Left ventricle myocardium superior (tissue), 1 donor: ENCODE measurements at regions not wholly inside any gene's neighbourhood (a gene's known extent, or its start where the extent isn't known, plus 50 kb on each side); places are given as distances from the start of the nearest gene placed in this dataset.

ENCODE experiments used
- ATAC-seq: fragments of 200-7000 bp; cut with Tn5 transposase; one replicate; pipeline ENCODE4 v1.9.1; 2020; ENCODE audit warnings: mild to moderate bottlenecking, moderate library complexity
- DNase-seq: peaks from one replicate; pipeline ENCODE4 v3.0.0-alpha.2; 2020
- intact Hi-C: fragments of 100-400 bp; cut with micrococcal nuclease; formaldehyde crosslinking; loops from one replicate; pipeline ENCODE4 v1.11.0; 2022
- donor health status: DM: no; HTN: yes; CAD: no; lungs with severe emphysema.

DNA sequence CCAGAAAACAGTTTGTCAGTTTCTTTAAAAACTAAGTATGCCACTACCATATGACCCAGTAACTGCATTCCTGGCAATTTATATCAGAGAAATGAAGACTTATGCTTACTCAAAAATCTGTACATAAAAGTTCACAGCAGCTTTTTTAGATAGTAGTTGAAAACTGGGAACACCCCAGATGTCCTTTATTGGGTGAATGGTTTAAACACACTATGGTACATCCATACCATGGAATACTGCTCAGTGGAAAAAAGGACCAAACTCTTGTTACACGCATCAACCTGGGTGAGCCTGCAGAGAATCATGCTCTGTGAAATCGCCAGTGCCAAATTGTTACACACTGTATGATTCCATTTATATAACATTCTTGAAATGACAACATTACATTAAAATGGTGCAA, 127.6 kb upstream of the RET start:
- intact Hi-C loops = no loop called here
- ATAC-seq (no peak), DNase-seq (no peak)

DNA sequence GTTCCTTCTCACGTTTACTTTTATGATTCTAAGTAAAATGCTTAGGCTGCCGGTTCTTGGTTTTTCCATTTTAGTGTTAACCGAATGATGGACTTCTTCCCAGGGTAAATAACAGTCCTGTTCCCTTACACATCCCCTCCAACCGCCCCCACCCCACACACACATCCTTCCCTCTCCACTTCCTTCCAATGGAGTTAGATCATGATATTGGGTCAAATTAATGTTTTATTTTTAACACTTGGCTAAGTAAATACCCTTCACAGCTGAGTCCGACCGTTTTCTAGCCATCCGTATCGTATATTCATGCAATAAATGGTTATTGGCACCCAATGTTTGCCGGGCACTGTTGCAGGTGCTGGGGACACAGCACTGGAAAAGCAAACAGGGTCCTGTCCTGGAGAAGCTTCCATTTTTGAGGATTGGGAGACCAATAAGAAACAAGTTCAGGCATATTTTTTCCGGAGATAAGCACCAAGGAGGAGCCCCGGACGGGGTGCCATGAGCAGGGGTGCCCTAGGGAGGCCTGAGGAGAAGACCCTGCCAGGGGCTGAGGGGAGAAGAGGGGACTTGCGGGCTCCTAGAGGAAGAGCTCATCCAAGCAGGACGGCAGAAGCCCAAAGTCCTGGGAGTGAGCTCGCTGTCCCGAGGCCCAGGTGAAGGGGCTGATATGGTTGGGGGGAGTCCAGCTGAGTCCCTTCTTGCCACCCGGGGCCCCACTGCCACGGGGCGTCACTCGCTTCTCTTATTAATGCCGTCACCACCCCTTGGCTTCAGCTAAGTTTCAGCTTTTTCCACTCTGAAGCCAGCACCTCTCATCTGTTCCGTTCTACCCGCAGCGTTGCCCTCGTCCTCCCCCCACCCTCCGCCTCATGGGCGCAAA, 126.0 kb upstream of the RET start:
- DNase-seq = no peak
- no peak for ATAC-seq
- intact Hi-C loops = no loop called here

DNA sequence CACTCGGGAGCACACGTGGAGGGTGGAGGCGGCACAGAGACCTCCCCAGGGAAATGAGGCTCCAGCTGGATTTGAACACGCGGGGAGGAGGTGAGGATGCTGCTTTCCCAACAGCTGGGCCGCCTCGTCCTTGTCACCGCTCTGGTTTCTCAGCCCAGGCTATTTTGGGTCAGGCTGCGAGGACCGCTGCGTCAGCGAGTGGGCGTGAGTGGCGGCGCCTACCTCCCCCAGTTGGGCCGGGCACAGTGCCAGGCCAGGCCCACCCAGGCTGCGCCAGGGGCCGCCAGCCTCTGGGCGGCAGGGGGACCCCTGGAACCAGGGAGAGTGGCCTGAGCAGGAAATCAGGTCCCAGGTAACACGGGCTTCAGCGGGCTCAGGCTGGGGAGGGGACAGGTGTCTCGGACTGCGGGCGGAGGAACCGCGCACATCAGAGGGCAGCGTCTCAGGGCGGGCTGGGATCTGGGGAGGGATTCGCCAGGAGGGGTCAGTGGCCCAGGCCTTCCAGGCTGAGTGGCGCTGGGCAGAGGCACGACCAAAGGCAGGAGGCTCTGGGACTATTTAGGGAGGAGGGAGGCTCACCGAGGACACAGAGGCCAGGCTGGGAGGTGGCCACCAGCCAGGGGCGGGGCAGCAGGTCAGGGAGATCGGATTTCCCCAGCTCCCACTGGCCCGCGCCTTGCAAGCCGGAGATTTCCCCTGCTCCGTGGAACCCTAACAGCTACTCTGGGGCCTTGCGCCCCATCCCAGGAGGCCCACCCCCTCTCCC, 125.2 kb upstream of the RET start:
- ATAC-seq (peak; percentile 80), DNase-seq (peak; percentile 76)
- intact Hi-C loops = no loop called here

DNA sequence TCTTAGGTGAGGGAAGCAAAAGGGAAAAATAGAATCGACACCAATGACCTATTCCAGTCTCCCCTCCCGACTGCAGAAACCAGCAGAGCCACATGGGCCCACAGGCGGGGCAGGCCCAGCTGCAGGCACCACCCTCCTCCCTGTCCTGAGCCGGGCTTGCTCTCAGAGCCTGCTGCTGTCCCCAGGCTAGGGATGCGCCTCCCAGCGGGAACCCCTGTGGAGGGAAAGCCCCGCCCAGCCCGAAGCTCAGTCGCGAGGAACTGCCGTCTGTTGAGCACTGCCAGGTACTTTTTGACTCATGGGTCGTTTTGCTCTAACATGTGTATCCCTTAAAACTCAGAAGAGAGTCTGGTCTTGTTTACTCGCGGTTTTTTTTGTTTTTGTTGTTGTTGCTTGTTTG, 124.5 kb upstream of the RET start:
- intact Hi-C loops = no loop called here
- ATAC-seq (peak; percentile 87), DNase-seq (peak; percentile 75)

DNA sequence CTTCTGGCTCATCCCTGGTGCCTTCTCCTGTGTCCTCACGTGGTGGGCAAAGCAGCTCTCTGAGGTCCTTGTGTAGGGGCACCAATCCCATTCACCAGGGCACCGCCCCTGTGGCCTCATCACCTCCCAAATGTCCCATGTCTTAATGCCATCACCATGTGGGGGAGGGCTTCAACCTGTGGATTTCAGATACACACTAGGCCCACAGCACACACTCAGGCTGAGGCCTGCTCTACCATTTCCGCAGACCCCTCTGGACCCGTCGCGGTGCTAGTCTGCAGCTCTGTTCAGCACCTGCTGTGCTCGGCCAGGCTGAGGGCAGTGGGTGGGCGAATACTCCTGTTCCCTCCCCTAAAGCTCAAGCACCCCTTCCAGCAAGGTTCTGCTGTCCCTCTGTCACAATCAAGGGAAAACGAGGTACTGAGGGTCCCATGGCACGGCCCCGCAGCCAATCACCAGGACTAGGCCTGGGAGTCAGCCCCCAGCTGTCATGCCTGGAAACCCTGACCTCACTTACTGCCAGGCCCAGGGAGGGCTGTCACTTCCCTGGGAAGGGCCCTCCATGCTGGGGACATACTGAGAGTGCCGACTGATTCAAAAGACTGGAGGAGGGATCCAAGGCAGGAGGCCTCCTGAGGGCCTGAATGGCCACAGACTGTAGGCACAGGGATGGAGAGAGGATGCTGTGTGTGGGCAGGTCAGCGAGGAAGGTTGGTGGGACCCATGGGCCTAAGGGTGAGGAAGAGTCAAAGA, 123.8 kb upstream of the RET start:
- intact Hi-C loops = no loop called here
- no peak for ATAC-seq
- no peak for DNase-seq

DNA sequence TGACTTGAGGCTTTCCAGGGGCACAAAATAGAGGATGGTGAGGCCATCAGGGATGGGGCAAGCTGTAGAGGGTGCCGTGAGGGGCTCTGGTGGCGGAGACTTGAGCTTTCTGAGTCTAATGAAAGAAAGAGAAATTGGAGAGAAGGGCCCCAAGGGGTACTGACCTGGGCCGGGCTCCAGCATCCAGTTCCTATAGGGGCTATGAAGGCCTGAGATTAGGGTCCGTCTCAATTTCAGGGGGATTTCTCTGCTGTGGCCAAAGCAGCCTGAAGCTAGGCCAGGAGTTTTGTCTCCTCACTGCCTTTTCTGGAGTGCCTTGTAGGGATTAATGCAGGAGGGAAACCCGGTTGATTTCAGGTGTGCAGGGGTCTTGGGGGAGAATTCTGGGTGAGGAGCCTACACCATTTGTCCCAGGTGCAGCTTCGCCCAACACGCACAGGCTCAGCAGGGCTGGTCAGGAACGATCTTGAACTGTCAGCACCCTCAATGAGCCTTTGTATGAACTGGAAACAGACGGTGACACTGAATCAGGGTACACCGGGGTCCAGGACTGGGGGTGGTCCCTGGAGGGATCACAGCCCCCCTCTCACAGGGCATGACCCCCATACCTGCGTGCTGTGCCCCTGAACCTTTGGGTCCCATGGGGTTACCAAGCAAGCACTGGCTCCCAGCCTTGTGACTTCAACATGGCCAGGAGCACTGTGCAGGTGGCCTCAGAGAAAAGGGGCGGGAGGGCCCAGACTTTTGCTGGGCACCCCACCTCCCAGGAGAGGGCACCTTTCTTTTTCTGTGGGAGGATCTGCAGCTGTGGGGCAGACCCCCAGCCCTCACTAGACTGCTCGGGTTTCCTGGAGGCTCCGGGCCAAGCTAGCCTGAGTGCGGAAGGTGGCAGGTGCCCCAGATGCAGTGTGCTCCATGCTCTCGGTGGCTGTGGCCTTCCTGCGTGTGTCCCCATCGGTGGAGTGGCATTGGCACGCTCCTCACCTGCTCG, 122.9 kb upstream of the RET start:
- ATAC-seq (no peak), DNase-seq (no peak)
- intact Hi-C loops = no loop called here

DNA sequence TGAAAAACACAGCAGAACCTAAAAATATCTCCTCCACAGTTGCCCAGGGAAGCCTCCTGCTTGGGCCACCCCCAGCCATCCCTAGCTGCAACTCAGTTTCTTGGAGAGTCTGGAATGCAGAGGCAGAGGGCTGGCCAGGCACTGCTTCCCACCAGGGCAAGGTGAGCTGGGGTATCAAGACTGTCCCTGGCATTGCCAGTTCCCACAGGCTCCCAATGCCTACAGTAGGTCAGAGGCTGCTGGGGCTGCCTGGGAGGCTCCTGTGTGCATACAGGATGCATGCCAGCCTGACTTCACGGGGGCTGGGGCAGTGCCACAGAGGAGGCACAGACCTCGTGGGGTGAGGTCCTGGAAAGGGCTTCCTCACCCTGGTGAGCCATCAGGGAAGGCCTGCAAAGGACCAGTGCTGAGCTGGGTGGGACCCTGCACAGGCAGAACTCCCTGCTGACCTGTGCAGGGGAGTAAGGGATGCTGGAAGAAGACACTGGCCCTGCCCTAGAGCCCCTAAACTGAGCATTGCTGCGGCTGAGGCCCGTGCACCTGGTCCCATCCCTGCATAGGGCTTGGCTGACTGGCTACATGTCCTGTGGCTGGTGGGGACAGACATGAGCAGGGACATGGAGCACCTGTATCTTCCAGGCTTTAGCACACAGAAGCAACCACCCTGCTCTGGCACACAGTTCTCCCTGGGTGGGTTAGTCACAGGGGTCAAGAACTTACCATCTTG, 121.9 kb upstream of the RET start:
- intact Hi-C loops = no loop called here
- ATAC-seq (no peak), DNase-seq (no peak)

DNA sequence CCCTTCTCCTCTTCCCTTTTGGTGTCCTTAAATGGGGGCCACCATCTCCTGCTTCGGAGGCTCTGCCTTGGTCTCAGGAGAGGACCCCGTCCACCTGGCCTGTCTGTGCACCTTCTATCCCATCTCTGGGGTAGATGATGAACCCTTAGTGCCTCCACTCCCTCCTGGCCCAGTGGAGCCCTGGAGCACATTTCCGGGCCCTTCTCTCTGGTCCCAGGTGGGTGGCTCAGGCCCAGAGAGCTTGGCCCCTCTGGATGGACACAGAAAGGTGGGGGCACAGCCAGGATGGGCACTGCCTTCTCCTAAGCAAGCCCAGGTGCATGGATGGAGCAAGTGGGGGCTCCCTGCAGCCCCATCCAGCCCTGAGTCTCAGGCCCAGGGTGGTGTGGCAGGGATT, 121.4 kb upstream of the RET start:
- intact Hi-C loops = no loop called here
- ATAC-seq (no peak), DNase-seq (no peak)

DNA sequence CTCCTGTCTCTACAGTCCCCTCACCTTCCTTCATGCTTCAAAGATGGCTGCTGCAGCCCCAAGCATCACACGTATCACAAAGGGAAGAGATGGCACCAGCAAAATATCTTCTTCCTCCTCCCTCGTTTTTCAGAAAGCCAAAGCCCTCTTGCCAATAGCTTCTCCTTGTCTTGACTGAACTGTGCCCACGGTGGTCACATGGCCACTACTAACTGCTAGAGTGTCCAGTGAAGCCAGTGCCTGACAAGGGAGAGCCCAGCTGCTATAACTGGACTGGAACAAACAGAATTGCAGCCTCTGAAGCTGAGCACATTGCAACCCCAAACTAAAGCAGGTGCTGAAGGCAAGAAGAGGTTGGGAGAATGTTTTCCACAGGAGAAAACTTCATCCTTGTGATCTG, 120.8 kb upstream of the RET start:
- no peak for DNase-seq
- intact Hi-C loops = no loop called here
- no peak for ATAC-seq

DNA sequence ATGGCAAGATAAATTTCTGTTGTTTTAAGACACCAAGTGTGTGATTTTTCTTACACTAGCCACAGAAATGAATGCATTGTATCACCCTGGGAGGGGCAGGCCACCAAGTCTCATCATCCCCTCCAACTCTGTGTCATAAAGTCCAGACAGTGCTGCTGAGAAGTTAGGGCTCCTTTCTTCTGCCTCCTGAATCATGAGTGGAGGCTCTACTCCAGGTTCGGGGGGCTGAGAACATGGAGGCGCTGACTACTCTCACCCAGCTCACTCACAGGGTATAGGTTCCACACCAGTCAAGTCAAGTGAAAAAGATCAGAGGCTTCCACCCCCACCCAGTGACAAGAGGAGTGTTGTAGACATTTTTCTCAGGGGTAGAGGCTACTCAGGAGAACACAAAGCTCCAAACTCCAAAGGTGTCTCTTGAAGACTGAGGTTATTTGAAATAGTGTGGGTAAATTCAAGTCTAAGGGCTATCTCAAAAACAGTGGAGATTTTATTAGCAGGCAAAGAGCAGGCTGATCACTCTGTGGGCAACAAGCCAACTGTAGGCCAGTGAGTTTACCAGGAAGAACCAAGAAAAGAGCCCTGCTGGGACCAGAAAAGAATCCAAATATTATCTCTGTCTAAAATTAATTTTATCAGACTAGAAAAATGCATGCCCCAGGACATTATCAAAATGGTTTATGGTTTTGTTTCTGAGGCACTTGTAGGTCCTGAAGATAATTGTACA, 118.6 kb upstream of the RET start:
- intact Hi-C loops = no loop called here
- DNase-seq = no peak

DNA sequence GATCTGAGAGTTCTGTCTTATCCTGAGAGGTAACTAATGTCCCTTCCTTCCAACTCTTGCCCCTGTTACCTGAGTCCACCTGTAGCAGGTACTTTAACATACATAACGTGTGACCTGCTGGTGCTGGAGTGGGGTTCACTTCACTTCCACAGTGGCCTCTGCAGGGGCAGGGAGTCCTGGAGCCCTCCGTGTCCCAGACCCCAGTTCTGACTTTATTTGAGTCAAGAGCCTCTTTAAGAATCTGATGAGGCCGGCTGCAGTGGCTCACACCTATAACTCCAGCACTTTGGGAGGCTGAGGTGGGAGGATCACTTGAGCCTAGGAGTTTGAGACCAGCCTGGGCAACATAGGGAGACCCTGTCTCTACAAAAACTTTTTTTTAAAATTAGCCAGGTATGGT, 117.0 kb upstream of the RET start:
- ATAC-seq = no peak
- DNase-seq = no peak
- intact Hi-C loops = no loop called here

More for the DNA sequence above, 118.6 kb upstream of the RET start:
- ATAC-seq = no peak

DNA sequence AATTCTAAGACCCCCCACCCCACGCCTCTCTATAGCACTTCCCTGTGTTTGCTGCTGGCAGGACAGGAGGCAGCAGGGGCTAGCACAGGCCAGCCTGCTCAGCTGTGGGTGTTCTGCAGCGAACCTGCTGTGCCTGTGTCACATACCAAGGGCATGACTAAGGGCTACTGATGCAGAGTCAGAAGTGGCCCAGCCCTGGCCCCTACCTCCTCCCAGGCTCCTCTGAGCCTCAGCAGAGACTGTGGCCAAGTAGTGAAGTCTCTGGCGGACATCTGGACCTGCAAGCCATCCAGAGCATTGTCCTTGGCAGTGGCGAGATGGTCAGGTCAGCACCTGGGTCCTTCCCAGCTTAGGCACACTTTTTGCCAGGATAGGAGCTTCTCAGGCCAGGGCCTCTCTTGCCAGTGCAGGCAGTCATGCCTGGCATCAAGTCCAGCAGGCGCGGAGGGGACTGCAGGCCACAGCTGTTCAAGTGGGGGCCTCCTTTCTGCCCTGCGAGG, 116.3 kb upstream of the RET start:
- intact Hi-C loops = no loop called here
- DNase-seq (peak; percentile 65), ATAC-seq (peak; percentile 74)

DNA sequence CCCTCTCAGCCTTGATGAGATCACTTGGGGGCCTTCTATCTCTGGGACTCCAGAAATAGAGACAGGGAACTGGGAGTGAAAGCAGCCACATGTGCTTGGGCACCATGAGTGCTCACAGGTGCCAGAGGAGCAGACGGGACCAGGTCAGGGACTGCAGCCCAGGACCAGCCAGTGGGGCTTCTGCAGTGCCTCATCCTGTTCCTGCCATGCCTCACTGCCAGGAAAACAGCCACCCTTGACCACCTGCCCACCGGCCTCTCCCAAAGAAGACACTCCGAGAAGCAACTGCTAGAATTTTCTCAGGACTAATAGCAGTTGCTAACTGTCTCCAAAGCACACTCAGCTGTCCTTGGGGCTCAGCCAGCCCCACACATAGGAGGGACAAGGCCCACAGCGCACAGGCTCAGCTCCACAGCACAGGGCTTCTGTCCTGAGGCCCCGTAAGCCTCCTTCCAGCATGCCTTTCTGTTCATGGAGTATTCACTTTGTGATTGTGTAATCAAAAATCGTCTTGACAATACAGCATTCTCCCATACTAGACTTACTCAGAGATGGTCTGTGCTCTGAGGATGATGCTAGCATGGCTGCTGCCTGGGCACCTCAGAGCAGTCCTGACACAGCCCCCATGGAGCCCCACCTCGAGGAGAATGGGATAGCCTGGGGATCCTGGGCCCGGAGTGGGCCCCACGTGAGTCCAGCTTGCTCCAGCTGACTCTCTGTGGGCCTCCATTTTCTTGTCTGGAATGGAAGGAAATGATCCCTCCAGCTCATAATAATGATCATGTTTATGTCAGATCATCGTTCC, 115.7 kb upstream of the RET start:
- DNase-seq (peak; percentile 76), ATAC-seq (peak; percentile 84)
- intact Hi-C loops = no loop called here

DNA sequence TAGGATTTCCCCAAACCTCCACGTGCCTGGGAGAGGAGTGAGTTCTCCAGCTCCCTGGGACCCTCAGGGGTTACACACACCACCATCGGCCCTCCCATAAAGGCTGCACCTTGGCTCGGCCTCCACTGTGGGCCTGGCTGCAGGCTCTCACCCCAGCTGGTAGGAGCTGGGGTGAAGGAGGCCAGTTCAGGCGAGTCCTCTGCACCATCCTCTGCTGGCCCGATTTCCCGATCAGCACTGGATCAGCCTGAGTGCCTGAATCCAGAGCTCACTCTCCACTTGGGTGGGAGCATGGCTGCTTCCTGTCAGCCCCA, 115.1 kb upstream of the RET start:
- DNase-seq = no peak
- intact Hi-C loops = no loop called here
- peak; percentile 22 for ATAC-seq

DNA sequence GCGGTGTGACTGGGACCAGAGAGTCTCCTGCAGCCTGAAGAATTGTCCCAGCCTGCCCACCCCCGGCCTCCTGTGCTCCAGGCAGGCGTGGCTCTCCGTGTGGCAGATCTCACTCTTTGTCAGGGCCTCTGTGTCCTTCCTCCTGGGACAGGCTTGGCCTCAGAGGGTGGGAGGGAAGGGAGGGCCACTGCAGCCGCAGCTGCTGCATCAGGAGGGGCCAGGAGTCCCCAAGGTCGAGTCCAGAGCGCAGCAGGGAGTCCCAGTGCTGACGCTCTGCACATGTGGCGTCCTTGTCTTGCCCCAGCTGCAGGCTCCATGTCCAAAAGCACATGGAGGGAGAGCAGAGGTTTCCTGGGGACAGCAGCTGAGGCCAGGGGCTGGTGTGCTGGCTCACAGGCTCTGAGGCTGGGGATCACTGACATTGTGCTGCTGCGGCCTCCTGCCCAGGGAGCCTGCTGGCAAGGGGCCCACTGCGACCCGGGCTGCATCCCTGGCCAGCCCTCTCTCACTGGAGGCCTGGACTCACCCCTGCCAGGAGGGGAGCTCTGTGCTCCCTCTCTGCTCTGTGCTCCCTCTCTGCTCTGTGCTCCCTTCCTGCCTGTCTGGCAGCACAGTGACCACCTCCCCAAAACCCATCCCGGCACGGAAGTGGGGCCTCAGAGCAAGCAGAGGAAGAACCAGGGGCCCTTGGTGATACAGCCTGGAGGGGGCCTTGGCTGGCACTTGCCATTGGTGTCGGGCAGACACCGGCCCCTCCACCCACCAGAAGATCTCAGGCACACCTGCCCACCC, 114.6 kb upstream of the RET start:
- intact Hi-C loops = no loop called here
- DNase-seq (peak; percentile 67), ATAC-seq (peak; percentile 57)

DNA sequence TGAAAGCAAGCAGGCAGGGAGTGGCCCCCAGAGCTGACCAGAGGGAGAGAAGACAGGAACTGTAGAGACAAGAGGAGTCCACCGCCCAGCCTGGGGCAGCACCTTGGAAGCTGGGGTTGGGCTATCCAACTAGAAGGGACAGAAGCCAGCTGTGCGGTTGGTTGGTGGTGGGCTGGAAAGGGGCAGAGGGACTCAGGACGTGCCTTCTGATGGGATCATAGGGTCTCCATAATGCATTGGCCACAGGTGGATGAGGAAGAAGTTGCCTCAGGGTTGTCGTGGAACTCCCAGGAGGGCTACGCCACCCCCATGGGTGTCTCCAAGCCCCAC, 114.0 kb upstream of the RET start:
- intact Hi-C loops = no loop called here
- no peak for DNase-seq
- ATAC-seq = no peak
